ENCODE measurements at regions not wholly inside any gene's neighbourhood (a gene's known extent, or its start where the extent isn't known, plus 50 kb on each side); places are given as distances from the start of the nearest gene placed in this dataset.

GRCh38 chr9:23590276-23591000, 235.6 kb downstream of the ELAVL2 start:
- TF ChIP-seq CTCF (IDR thresholded peaks at IDR 0.05): no peak
- TF ChIP-seq POLR2A (IDR thresholded peaks at IDR 0.05): no peak
